ENCODE measurements at regions not wholly inside any gene's neighbourhood (a gene's known extent, or its start where the extent isn't known, plus 50 kb on each side); places are given as distances from the start of the nearest gene placed in this dataset.

DNA sequence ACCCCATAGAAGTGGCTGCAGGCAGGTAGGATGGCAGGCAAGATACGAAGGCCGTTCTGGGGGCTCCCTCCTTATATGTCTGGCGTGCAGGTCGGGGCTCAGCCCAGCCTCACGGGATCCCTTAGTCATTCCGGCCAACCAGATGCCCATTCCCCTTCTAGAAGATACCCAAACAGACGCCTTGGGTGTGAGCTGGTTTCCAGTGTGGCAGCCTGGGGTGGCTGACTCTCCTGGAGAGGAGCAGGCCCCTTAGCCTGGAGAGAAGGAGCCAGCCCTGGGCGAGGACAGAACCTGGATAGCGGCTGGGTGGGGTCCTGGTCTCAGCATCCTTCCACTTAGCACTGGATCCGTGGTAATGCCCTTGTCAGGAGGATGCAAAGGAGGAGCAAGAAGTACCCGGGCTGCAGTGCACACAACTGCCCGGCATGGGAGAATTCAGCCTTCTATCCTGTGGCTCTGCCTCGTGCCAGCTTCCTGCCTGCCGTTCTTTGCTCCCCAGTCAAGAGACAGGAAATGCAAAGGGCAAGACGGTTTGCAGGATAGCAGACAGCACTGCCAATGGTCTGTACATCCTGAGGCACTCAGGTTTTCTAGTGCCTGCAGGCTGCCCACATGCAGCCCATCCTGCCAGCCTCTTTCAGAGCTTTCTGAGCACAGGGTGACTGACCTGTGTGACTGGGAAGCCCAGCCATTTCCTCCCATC is 56.7 kb upstream of the WASF3 start:
- no peak for DNase-seq
- Mint-ChIP-seq H3K9me3 (ENCODE audit: unreplicated experiment) (no peaks in the 10 kb centered on the region), H3K4me3 (ENCODE audit: unreplicated experiment) (no peak overlapping the region), H3K27ac (ENCODE audit: unreplicated experiment) (no peak overlapping the region), H3K27me3 (ENCODE audit: unreplicated experiment) (no peaks in the 10 kb centered on the region), H3K4me1 (ENCODE audit: low read depth, unreplicated experiment) (peaks cover 8% of the 10 kb centered on the region), H3K36me3 (ENCODE audit: unreplicated experiment) (no peaks in the 10 kb centered on the region)
- TF ChIP-seq CTCF (IDR thresholded peaks at IDR 0.05; ENCODE audit: partially characterized antibody, unreplicated experiment), result no peak

- no peak for DNase-seq
- no peaks in the 10 kb centered on the region for H3K36me3 Mint-ChIP-seq (ENCODE audit: unreplicated experiment)
- H3K27ac Mint-ChIP-seq (ENCODE audit: unreplicated experiment), result no peak overlapping the region
- no peaks in the 10 kb centered on the region for H3K9me3 Mint-ChIP-seq (ENCODE audit: unreplicated experiment)
- no peak for TF ChIP-seq CTCF (IDR thresholded peaks at IDR 0.05; ENCODE audit: partially characterized antibody, unreplicated experiment)
- peaks cover 8% of the 10 kb centered on the region for H3K4me1 Mint-ChIP-seq (ENCODE audit: low read depth, unreplicated experiment)
- H3K27me3 Mint-ChIP-seq (ENCODE audit: unreplicated experiment), result no peaks in the 10 kb centered on the region
- no peak overlapping the region for H3K4me3 Mint-ChIP-seq (ENCODE audit: unreplicated experiment)
Measured at GRCh38 chr13:26501641-26502040, 55.8 kb upstream of the WASF3 start.

- no peak for DNase-seq
- no peak for TF ChIP-seq CTCF (IDR thresholded peaks at IDR 0.05; ENCODE audit: partially characterized antibody, unreplicated experiment)
Measured at GRCh38 chr13:26502826-26503225, 54.7 kb upstream of the WASF3 start.

GRCh38 chr13:26503826-26504594 is 53.5 kb upstream of the WASF3 start:
- peaks cover 3% of the 10 kb centered on the region for H3K9me3 Mint-ChIP-seq (ENCODE audit: unreplicated experiment)
- H3K4me1 Mint-ChIP-seq (ENCODE audit: low read depth, unreplicated experiment), result peaks cover 2% of the 10 kb centered on the region
- no peak overlapping the region for H3K27ac Mint-ChIP-seq (ENCODE audit: unreplicated experiment)
- TF ChIP-seq CTCF (IDR thresholded peaks at IDR 0.05; ENCODE audit: partially characterized antibody, unreplicated experiment), result no peak
- no peak overlapping the region for H3K4me3 Mint-ChIP-seq (ENCODE audit: unreplicated experiment)
- no peak for DNase-seq
- peaks cover 13% of the 10 kb centered on the region for H3K36me3 Mint-ChIP-seq (ENCODE audit: unreplicated experiment)
- H3K27me3 Mint-ChIP-seq (ENCODE audit: unreplicated experiment), result no peaks in the 10 kb centered on the region

More at GRCh38 chr13:26502826-26503225, 54.7 kb upstream of the WASF3 start:
- peaks cover 6% of the 10 kb centered on the region for H3K36me3 Mint-ChIP-seq (ENCODE audit: unreplicated experiment)
- H3K27ac Mint-ChIP-seq (ENCODE audit: unreplicated experiment), result no peak overlapping the region
- H3K4me1 Mint-ChIP-seq (ENCODE audit: low read depth, unreplicated experiment), result peaks cover 5% of the 10 kb centered on the region
- no peaks in the 10 kb centered on the region for H3K27me3 Mint-ChIP-seq (ENCODE audit: unreplicated experiment)
- no peaks in the 10 kb centered on the region for H3K9me3 Mint-ChIP-seq (ENCODE audit: unreplicated experiment)
- H3K4me3 Mint-ChIP-seq (ENCODE audit: unreplicated experiment), result no peak overlapping the region
